ENCODE measurements at regions not wholly inside any gene's neighbourhood (a gene's known extent, or its start where the extent isn't known, plus 50 kb on each side); places are given as distances from the start of the nearest gene placed in this dataset.

DNA sequence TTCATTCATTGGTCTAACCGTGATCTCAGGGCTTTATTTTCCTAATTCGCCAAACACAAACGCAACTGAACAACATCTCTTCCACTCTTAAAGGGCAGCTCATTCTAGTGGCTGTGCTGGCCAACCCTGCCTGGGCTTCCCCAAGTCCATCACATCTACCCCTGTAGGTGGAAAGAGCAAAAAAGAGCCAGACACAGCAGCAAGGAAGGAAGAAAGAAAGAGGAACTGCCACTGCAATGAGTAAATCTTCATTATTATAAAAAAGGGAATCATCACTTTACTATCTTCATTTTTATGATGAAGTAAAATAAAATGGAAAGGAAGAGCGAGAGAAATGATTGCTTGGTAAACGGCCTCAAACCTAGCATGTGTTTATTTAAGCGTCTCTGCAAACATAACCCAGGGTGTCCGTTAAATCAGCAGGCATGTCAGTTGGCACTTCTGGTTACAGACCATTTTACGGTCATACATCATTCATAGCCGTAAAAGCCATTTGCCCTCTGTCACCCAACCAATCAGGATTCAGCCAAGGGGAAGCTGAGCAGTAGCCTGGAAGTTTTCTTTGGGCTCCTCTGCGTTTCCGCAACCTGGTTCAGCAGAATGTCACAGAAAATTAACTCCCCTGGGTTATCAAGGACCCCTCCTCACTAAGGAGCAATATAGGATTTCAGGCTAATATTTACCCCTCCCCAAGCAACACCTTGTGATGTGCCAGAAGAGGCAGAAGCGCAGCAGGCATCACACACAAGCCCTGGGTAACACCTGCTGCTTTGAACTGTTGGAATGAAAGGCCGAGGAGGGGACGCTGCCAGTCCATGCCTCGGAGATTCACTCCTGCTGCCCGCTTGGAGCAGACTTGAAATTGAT, 234.0 kb downstream of the SNX10 start:
- no peaks in the 10 kb centered on the region for H3K4me1 ChIP-seq (ENCODE audit: control insufficient read depth in 3 of 3, insufficient read depth in 2 of 3, low read depth in 1 of 3, low read length in 2 of 3)
- peaks cover 0 to 2% (median 0%) of the 10 kb centered on the region in 3 donors for H3K27me3 ChIP-seq (ENCODE audit: control insufficient read depth in 3 of 3, insufficient read depth in 3 of 3, low read length in 3 of 3)
- FAIRE-seq (no peak), DNase-seq (no peak)
- 63 to 65% (median 63%) methylated on average over 16 of the region's 16 CpGs for WGBS, 3 donors
- H3K27ac ChIP-seq (ENCODE audit: low read depth in 1 of 3, low read length in 2 of 3), result no peak overlapping the region
- H3K4me3 ChIP-seq (ENCODE audit: low read depth in 1 of 3, low read length in 3 of 3), result no peak overlapping the region
- H3K9me3 ChIP-seq (ENCODE audit: control insufficient read depth in 2 of 2, insufficient read depth in 1 of 2, low read depth in 1 of 2, low read length in 1 of 2), result no peaks in the 10 kb centered on the region
- no peaks in the 10 kb centered on the region for H3K36me3 ChIP-seq (ENCODE audit: control insufficient read depth in 3 of 3, insufficient read depth in 2 of 3, low read depth in 1 of 3, low read length in 3 of 3)

GRCh38 chr7:26526265-26526587, 234.6 kb downstream of the SNX10 start:
- FAIRE-seq (no peak), DNase-seq (no peak)
- Histone ChIP-seq H3K4me3 (ENCODE audit: low read depth in 1 of 3, low read length in 3 of 3) (no peak overlapping the region), H3K27me3 (ENCODE audit: control insufficient read depth in 3 of 3, insufficient read depth in 3 of 3, low read length in 3 of 3) (peaks cover 0 to 4% (median 4%) of the 10 kb centered on the region in 3 donors), H3K4me1 (ENCODE audit: control insufficient read depth in 3 of 3, insufficient read depth in 2 of 3, low read depth in 1 of 3, low read length in 2 of 3) (no peaks in the 10 kb centered on the region), H3K9me3 (ENCODE audit: control insufficient read depth in 2 of 2, insufficient read depth in 1 of 2, low read depth in 1 of 2, low read length in 1 of 2) (no peaks in the 10 kb centered on the region), H3K36me3 (ENCODE audit: control insufficient read depth in 3 of 3, insufficient read depth in 2 of 3, low read depth in 1 of 3, low read length in 3 of 3) (no peaks in the 10 kb centered on the region), H3K27ac (ENCODE audit: low read depth in 1 of 3, low read length in 2 of 3) (no peak overlapping the region)
- 39 to 56% (median 40%) methylated on average over 4 of the region's 4 CpGs for WGBS, 3 donors

GRCh38 chr7:26531926-26532325, 240.3 kb downstream of the SNX10 start:
- Histone ChIP-seq H3K36me3 (ENCODE audit: control insufficient read depth in 3 of 3, insufficient read depth in 2 of 3, low read depth in 1 of 3, low read length in 3 of 3) (no peaks in the 10 kb centered on the region), H3K4me1 (ENCODE audit: control insufficient read depth in 3 of 3, insufficient read depth in 2 of 3, low read depth in 1 of 3, low read length in 2 of 3) (no peaks in the 10 kb centered on the region), H3K4me3 (ENCODE audit: low read depth in 1 of 3, low read length in 3 of 3) (no peak overlapping the region), H3K27ac (ENCODE audit: low read depth in 1 of 3, low read length in 2 of 3) (no peak overlapping the region), H3K27me3 (ENCODE audit: control insufficient read depth in 3 of 3, insufficient read depth in 3 of 3, low read length in 3 of 3) (peaks cover 4 to 7% (median 5%) of the 10 kb centered on the region in 3 donors), H3K9me3 (ENCODE audit: control insufficient read depth in 2 of 2, insufficient read depth in 1 of 2, low read depth in 1 of 2, low read length in 1 of 2) (no peaks in the 10 kb centered on the region)
- FAIRE-seq, result no peak
- DNase-seq, result no peak
- 80 to 84% (median 82%) methylated on average over 1 of the region's 1 CpG for WGBS, 3 donors

- no peaks in the 10 kb centered on the region for H3K4me1 ChIP-seq (ENCODE audit: control insufficient read depth in 3 of 3, insufficient read depth in 2 of 3, low read depth in 1 of 3, low read length in 2 of 3)
- H3K4me3 ChIP-seq (ENCODE audit: low read depth in 1 of 3, low read length in 3 of 3), result no peak overlapping the region
- H3K27ac ChIP-seq (ENCODE audit: low read depth in 1 of 3, low read length in 2 of 3), result no peak overlapping the region
- peaks cover 4 to 11% (median 5%) of the 10 kb centered on the region in 3 donors for H3K27me3 ChIP-seq (ENCODE audit: control insufficient read depth in 3 of 3, insufficient read depth in 3 of 3, low read length in 3 of 3)
- H3K36me3 ChIP-seq (ENCODE audit: control insufficient read depth in 3 of 3, insufficient read depth in 2 of 3, low read depth in 1 of 3, low read length in 3 of 3), result no peaks in the 10 kb centered on the region
- FAIRE-seq (no peak), DNase-seq (no peak)
- WGBS, 3 donors, result 70 to 76% (median 71%) methylated on average over 1 of the region's 1 CpG
- H3K9me3 ChIP-seq (ENCODE audit: control insufficient read depth in 2 of 2, insufficient read depth in 1 of 2, low read depth in 1 of 2, low read length in 1 of 2), result no peaks in the 10 kb centered on the region
Observed at GRCh38 chr7:26532471-26532870, 240.8 kb downstream of the SNX10 start.

DNA sequence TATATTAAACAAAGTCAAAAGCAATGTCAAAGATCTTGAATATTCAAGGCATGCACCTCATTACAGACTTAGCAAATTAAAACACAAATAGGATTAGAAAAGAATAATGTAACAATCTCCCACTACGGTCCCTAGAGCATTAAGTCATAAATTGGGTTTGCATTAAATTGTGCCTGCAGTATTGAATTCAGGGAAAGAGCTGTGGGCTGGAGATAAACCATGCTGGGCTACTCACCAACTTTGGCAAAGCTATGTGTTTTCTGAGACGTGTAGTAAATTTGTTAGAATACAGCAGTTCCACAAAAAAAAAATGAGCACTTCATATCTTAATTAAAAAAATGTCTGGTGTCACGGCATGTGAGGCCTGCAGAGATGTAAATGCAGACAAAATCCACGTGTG, 241.6 kb downstream of the SNX10 start:
- Histone ChIP-seq H3K36me3 (ENCODE audit: control insufficient read depth in 3 of 3, insufficient read depth in 2 of 3, low read depth in 1 of 3, low read length in 3 of 3) (no peaks in the 10 kb centered on the region), H3K27ac (ENCODE audit: low read depth in 1 of 3, low read length in 2 of 3) (no peak overlapping the region), H3K4me1 (ENCODE audit: control insufficient read depth in 3 of 3, insufficient read depth in 2 of 3, low read depth in 1 of 3, low read length in 2 of 3) (no peaks in the 10 kb centered on the region), H3K4me3 (ENCODE audit: low read depth in 1 of 3, low read length in 3 of 3) (no peak overlapping the region), H3K27me3 (ENCODE audit: control insufficient read depth in 3 of 3, insufficient read depth in 3 of 3, low read length in 3 of 3) (peaks cover 4 to 15% (median 4%) of the 10 kb centered on the region in 3 donors), H3K9me3 (ENCODE audit: control insufficient read depth in 2 of 2, insufficient read depth in 1 of 2, low read depth in 1 of 2, low read length in 1 of 2) (no peaks in the 10 kb centered on the region)
- WGBS, 3 donors, result 60 to 69% (median 62%) methylated on average over 4 of the region's 4 CpGs
- FAIRE-seq (no peak), DNase-seq (no peak)

GRCh38 chr7:26534649-26535482, 243.2 kb downstream of the SNX10 start:
- H3K27me3 ChIP-seq (ENCODE audit: control insufficient read depth in 3 of 3, insufficient read depth in 3 of 3, low read length in 3 of 3), result peaks cover 4 to 20% (median 10%) of the 10 kb centered on the region in 3 donors
- no peaks in the 10 kb centered on the region for H3K9me3 ChIP-seq (ENCODE audit: control insufficient read depth in 2 of 2, insufficient read depth in 1 of 2, low read depth in 1 of 2, low read length in 1 of 2)
- no peak for DNase-seq
- no peak for FAIRE-seq
- H3K36me3 ChIP-seq (ENCODE audit: control insufficient read depth in 3 of 3, insufficient read depth in 2 of 3, low read depth in 1 of 3, low read length in 3 of 3), result no peaks in the 10 kb centered on the region
- H3K27ac ChIP-seq (ENCODE audit: low read depth in 1 of 3, low read length in 2 of 3), result no peak overlapping the region
- 68 to 71% (median 68%) methylated on average over 17 of the region's 17 CpGs for WGBS, 3 donors
- H3K4me1 ChIP-seq (ENCODE audit: control insufficient read depth in 3 of 3, insufficient read depth in 2 of 3, low read depth in 1 of 3, low read length in 2 of 3), result no peaks in the 10 kb centered on the region
- H3K4me3 ChIP-seq (ENCODE audit: low read depth in 1 of 3, low read length in 3 of 3), result no peak overlapping the region

- no peak for DNase-seq
- Histone ChIP-seq H3K4me3 (ENCODE audit: low read depth in 1 of 3, low read length in 3 of 3) (no peak overlapping the region), H3K4me1 (ENCODE audit: control insufficient read depth in 3 of 3, insufficient read depth in 2 of 3, low read depth in 1 of 3, low read length in 2 of 3) (no peaks in the 10 kb centered on the region), H3K36me3 (ENCODE audit: control insufficient read depth in 3 of 3, insufficient read depth in 2 of 3, low read depth in 1 of 3, low read length in 3 of 3) (no peaks in the 10 kb centered on the region), H3K27me3 (ENCODE audit: control insufficient read depth in 3 of 3, insufficient read depth in 3 of 3, low read length in 3 of 3) (peaks cover 4 to 20% (median 11%) of the 10 kb centered on the region in 3 donors), H3K27ac (ENCODE audit: low read depth in 1 of 3, low read length in 2 of 3) (no peak overlapping the region), H3K9me3 (ENCODE audit: control insufficient read depth in 2 of 2, insufficient read depth in 1 of 2, low read depth in 1 of 2, low read length in 1 of 2) (no peaks in the 10 kb centered on the region)
- 65 to 70% (median 65%) methylated on average over 3 of the region's 3 CpGs for WGBS, 3 donors
- no peak for FAIRE-seq
Observed at GRCh38 chr7:26535483-26536007, 243.9 kb downstream of the SNX10 start.

DNA sequence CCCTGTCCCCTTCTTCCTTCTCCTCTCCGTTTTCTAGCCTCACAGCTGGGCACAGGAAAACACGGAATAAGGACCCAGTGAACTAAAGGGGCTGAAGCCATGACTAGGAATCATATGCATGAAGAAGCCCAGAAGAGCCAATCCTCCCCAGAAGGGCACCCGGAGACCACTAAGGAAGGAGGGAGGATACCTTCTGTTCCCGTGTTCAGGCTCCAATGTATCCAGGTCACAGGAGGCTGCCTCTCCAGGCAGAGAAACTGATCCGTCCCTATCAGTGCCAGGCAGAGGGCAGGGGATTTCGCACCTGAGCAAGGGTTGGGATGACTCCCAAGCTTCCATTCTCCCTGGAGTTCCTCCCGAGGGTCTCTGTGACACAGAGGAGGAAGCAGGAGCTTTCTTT, 246.6 kb downstream of the SNX10 start:
- DNase-seq, result no peak
- WGBS, 3 donors, result 55 to 67% (median 58%) methylated on average over 7 of the region's 7 CpGs
- Histone ChIP-seq H3K4me3 (ENCODE audit: low read depth in 1 of 3, low read length in 3 of 3) (no peak overlapping the region), H3K4me1 (ENCODE audit: control insufficient read depth in 3 of 3, insufficient read depth in 2 of 3, low read depth in 1 of 3, low read length in 2 of 3) (no peaks in the 10 kb centered on the region), H3K27me3 (ENCODE audit: control insufficient read depth in 3 of 3, insufficient read depth in 3 of 3, low read length in 3 of 3) (peaks cover 4 to 18% (median 7%) of the 10 kb centered on the region in 3 donors), H3K27ac (ENCODE audit: low read depth in 1 of 3, low read length in 2 of 3) (no peak overlapping the region), H3K9me3 (ENCODE audit: control insufficient read depth in 2 of 2, insufficient read depth in 1 of 2, low read depth in 1 of 2, low read length in 1 of 2) (no peaks in the 10 kb centered on the region), H3K36me3 (ENCODE audit: control insufficient read depth in 3 of 3, insufficient read depth in 2 of 3, low read depth in 1 of 3, low read length in 3 of 3) (no peaks in the 10 kb centered on the region)
- FAIRE-seq, result no peak

Data from small intestine (tissue), 7 donors.